T47D (cell line): ENCODE measurements at regions not wholly inside any gene's neighbourhood (a gene's known extent, or its start where the extent isn't known, plus 50 kb on each side); places are given as distances from the start of the nearest gene placed in this dataset.

Experiments
- DNase-seq, 2 experiments: peaks; one replicate each; pipeline versions ENCODE4 v3.0.0 to v3.0.0-alpha.2; 2011 to 2012; ENCODE audit warnings: low read depth in 1 of 2, low spot score in 1 of 2
- JUND ChIP-seq: IDR thresholded peaks from 2 replicates; pipeline ENCODE4 v1.6.1; 2012; ENCODE audit warnings: low read depth
- in situ Hi-C: cut with HindIII; loops from 2 replicates; pipeline ENCODE4 v1.10.0; 2016; ENCODE audit warnings: low sequenced_read_pairs, low pct_unique_long_range_greater_than_20kb

DNA sequence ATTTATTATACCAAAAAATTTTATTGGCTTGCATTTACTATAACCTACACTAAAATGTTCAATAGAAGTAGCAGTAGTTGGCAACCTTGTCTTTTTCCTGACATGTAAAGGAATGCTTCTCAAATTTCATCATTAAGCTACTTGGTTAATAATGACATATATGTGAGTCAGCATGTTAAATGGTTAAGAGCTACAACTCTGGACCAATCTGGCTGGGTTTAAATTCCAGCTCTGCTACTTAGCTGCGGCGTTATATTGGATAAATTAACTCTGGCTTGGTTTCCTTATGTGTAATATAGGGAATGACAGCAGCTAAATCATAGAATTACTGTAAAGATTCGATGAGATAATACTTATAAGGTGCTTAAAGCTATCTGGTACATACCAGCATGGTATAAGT lies 53.7 kb upstream of the OTOGL start:
- TF ChIP-seq JUND = no peak
- DNase-seq = no peak
- in situ Hi-C loops = no loop called here

DNA sequence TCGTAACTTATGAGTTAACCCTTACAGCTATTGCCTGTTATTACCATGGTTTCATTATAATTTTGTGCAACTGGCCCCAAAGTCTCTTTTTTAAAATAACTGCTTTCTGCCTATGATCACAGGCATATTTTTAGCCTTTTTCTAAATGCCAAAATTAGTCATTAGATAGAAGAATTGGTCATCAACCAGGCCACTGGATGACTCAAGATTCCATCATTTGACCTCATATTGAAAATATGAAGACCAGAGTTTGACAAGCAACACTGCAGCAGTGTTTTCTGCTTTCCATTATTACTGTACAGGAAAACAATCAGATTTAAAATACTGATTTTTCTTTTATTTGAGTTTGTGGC lies 54.7 kb upstream of the OTOGL start:
- in situ Hi-C loops = no loop called here
- no peak for DNase-seq

DNA sequence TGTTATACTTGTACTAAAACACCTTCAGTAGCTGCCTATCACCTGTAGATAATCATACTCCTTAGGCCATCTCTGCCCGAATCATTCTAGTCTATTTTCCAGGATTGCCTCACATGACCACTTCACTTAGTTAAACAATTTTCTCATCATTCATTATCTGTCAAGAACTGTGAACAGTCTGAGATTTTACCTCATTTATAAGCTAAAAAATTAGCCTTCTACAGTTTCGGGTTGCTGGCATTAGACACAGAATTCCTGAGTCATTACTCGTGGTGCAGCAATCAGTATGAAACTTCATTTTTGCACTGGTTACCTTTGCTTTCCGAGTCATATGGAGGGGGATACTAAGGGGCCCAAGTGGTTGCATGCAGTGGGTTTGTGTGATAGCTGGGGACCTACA lies 57.6 kb upstream of the OTOGL start:
- DNase-seq = no peak
- in situ Hi-C loops = no loop called here
- TF ChIP-seq JUND = no peak

More for the DNA sequence above, 54.7 kb upstream of the OTOGL start:
- no peak for TF ChIP-seq JUND

DNA sequence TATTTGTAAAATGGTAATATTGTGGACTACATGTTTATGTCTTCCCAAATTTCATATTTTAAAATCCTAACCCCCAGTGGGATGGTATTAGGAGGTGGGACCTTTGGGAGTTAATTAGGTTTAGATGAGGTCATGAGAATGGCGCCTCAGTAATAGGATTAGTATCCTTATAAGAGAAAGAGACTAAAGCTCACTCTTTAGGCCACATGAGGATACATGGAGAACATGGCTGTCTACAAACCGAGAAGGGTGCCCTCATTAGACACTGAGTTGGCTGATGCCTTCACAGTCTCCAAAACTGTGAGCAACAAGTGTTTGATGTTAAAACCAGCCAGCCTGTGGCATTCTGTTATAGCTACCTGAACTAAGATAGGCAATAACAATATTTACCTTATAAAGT lies 58.3 kb upstream of the OTOGL start:
- in situ Hi-C loops = no loop called here
- DNase-seq = no peak
- TF ChIP-seq JUND = no peak

DNA sequence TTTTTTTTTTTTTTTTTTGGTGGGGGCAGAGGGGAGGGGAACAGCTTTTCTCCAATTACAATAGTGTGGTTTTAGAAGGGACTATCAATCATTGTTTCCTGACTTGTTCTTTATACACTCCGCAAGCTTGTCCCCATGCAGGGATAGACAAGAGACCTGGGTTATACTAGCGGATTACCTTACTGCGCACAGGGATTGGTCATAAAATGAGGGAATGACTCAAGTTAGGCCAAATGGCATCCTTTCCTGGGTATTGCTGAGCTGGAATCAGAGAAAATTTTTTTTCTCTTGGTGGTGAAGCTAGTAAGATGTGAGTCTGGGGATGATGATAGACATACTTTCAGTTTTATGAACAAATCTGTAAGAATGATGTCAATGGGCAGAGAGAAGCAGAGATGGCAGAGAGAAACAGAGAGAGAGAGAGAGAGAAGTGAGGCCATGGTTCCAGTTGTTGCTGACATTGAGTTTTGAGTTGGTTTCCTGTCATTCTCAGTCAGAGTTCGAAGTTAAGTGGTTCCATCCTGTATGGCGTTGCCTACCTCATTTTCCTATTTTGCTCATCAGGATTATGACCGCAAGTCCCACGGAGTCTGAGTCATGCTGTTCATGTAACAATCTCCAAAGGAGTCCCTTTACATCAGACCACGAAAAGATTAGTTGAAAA lies 59.1 kb upstream of the OTOGL start:
- no peak for TF ChIP-seq JUND
- DNase-seq = no peak
- in situ Hi-C loops = no loop called here

DNA sequence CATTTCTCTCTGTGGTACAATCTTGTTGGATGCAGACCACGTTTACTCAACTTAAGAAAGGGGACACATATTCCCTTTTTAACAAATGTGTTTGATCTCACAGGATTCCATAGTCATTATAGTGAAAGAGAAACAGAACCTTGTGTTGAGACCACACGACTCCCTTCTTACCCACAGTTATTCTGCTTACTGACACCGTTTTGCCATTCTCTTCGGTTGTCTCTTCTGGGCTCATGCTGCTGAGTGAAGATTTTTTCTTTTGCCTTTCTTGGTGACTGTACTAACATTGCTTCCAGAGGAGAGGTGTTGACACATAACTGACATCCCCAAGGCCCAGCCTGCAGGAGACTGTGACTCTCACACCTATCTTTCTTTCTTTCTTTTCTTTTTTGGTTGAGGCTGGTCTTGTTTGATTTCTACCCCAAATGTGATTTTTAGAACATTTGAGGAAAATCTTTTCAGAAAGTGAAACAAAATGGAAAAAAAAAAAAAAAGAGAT lies 61.2 kb upstream of the OTOGL start:
- no peak for DNase-seq
- in situ Hi-C loops = no loop called here
- no peak for TF ChIP-seq JUND

DNA sequence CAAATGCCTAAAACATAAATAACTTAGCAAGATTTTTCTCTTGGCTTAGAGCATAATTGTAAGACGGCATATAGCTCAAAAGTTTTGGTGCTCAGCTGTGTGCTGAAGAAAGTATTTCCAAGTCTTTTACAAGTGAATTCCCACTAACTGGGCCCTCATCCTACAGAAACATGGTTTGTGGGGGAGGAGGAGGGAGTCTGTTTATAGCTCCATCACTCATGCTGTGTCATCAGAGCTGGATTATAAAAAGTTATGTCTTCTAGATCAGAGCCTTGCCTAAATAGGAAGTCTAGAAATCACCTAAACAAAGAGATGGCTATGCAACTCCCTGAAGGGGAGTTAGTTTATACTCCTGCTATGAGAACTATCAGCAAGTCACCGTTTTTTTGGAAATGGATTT lies 65.9 kb upstream of the OTOGL start:
- in situ Hi-C loops = no loop called here
- no peak for DNase-seq
- TF ChIP-seq JUND = no peak

DNA sequence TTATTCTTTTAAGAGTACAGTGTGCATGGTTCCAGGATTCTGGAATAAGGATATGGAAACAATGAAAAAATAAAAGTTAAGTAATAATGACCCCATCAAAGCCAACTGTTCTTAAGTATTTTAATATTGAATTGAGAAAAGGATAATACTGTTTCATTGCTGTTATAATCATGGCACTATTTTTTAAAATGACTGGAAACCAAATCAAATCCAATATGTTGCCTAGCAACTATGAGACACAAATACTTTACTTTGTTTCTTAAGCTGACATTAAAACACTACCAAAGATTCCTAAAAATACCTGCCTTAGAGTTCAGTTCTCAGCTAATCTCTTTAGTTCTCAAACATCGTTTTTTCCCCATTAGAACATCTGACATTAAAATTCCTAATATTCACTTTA lies 66.4 kb upstream of the OTOGL start:
- TF ChIP-seq JUND = no peak
- no peak for DNase-seq

DNA sequence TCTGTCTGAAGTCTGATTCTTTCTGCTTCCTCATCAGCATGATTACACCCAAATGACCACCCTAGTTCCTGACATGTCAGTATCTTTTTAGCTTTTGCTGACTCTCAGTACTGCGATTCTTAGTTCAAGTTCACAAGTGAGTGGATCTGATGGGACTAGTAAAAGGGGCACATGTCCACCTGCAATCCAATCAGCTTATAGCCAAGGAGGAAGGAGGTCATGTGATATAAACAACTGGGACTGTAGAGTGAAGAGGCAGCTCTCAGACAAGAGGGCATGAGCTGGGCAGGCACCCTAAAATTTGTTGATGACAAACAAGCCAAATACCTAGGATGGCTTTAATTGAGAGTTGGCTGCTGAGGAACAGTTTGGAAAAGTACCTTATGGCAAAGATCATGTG lies 68.1 kb upstream of the OTOGL start:
- no peak for DNase-seq
- in situ Hi-C loops = no loop called here
- TF ChIP-seq JUND = no peak

More for the DNA sequence above, 66.4 kb upstream of the OTOGL start:
- in situ Hi-C loops = no loop called here

DNA sequence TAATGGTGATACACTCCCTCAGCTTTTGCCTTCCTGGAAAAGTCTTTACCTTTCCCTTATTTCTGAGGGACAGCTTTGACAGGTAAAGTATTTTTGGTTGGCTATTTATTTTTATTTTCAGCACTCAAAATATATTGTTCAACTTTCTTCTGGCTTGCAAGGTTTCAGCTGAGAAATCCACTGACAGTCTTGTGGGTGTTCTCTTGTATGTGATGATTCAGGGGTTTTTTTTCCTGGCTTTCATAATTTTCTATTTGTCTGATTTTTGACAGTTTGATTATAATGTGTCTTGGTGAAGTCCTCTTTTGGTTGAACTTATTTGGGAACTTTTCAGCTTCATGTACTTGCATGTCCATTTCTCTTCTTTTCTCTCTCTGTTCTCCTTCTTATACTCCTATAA lies 73.7 kb upstream of the OTOGL start:
- in situ Hi-C loops = no loop called here

DNA sequence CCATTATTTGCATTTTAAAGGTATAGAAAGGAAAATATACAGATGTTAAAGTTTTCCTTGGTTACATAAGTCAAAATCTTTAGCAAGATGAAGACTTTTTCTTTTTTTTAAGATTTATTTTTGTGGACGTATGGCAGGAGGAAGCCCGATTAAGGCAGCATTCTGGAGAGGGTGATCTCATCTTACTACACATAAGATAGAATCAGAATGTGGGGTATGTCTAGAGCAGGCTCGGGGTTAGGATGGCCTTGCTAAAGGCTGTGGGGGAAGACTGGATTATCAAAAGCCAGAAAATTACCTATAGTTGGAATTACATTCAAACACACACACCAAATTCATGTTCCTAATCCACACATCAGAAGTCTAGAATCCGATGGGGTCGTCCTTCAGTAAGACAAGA lies 79.6 kb upstream of the OTOGL start:
- in situ Hi-C loops = no loop called here
- no peak for TF ChIP-seq JUND

More for the DNA sequence above, 73.7 kb upstream of the OTOGL start:
- no peak for TF ChIP-seq JUND
- no peak for DNase-seq

DNA sequence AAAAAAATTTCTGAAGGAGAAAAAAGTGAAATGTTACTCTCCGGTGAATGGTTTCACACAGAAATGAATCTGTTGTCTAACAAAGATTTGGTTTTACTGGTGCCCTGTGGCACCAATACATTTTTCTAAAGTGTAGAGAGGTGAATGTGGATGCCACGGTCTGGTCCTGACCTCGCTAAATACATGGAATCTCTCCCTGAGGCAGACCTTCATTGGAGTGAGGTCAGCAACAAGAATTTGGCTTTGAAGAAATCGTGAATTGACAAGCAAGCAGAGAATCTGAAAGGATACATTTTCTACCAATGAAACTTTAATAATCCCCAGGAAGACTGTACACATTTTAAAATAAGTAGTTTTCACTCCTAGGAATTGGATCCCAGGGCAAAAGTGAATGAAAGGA lies 81.2 kb upstream of the OTOGL start:
- DNase-seq = peak in 1 of 2 experiments; percentile 39
- in situ Hi-C loops = no loop called here
- TF ChIP-seq JUND = no peak

More for the DNA sequence above, 79.6 kb upstream of the OTOGL start:
- DNase-seq = no peak

DNA sequence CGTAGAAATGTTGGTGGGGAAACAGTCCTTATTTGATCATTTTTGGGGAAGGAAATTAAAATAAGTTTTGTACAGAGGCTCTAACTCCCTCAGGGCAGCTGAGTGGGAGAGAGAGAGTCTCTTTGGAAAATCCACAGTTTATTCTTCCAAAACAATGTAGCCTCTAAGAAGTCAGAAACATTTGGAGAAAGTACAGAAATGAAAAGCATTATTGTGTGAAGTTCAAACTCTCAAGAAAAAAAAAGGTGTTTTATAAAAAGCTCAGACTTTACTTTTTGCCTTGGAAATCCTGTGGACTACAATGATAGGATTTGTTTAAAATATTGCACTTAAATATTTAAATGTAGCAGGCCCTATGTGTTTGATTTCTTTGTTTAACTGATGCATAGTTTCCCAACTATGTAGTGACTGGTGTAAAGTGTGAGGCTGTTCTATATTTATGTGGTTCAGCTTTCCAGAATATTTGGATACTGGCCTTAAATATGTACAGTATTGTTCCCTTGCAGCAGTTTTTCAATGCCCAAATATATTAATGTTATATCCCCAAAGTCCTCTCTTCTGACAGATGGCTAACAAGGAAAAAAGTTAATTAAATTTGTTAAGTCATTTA lies 82.0 kb upstream of the OTOGL start:
- no peak for TF ChIP-seq JUND
- DNase-seq = no peak
- in situ Hi-C loops = no loop called here

DNA sequence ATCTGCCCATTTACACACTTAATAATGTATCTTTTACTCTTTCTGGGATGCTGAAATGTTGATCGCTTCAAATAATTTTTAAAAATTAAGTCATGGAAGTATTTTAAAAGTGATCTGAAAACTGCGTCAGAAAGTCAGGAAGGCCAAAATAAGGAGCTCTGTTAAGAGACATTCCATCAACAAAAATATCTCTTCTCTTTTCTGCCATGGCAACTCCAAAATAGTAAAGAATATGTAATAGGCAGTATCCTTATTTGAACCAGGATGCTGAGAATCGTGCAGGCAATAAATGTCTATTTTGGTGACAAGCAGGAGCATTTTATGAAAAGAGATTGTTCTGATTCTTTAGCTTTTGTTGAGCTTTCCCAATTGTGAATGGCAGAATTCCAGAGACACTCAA lies 81.8 kb upstream of the PPP1R12A start:
- no peak for TF ChIP-seq JUND
- in situ Hi-C loops = no loop called here
- DNase-seq = no peak
